ENCODE measurements at regions not wholly inside any gene's neighbourhood (a gene's known extent, or its start where the extent isn't known, plus 50 kb on each side); places are given as distances from the start of the nearest gene placed in this dataset.

GRCh38 chr2:9144617-9145016, 62.0 kb upstream of the ASAP2 start:
- Histone ChIP-seq H3K27ac (ENCODE audit: low read length) (no peak overlapping the region), H3K27me3 (ENCODE audit: low read depth, low read length) (no peaks in the 10 kb centered on the region), H3K4me3 (ENCODE audit: low read depth in 1 of 2, low read length in 2 of 2) (no peak overlapping the region), H3K4me1 (ENCODE audit: control insufficient read depth in 1 of 2, insufficient read depth in 2 of 2, low read length in 2 of 2) (peaks cover 0 to 6% of the 10 kb centered on the region in 2 donors), H3K36me3 (ENCODE audit: control insufficient read depth in 1 of 2, insufficient read depth in 2 of 2, low read length in 2 of 2) (no peaks in the 10 kb centered on the region), H3K9me3 (ENCODE audit: control insufficient read depth in 1 of 2, low read length in 2 of 2) (no peaks in the 10 kb centered on the region)

GRCh38 chr2:9144046-9144445, 62.6 kb upstream of the ASAP2 start:
- Histone ChIP-seq H3K27me3 (ENCODE audit: low read depth, low read length) (no peaks in the 10 kb centered on the region), H3K27ac (ENCODE audit: low read length) (no peak overlapping the region), H3K9me3 (ENCODE audit: control insufficient read depth in 1 of 2, low read length in 2 of 2) (no peaks in the 10 kb centered on the region), H3K4me3 (ENCODE audit: low read depth in 1 of 2, low read length in 2 of 2) (no peak overlapping the region), H3K36me3 (ENCODE audit: control insufficient read depth in 1 of 2, insufficient read depth in 2 of 2, low read length in 2 of 2) (no peaks in the 10 kb centered on the region), H3K4me1 (ENCODE audit: control insufficient read depth in 1 of 2, insufficient read depth in 2 of 2, low read length in 2 of 2) (peaks cover 0 to 6% of the 10 kb centered on the region in 2 donors)

GRCh38 chr2:9143264-9143815, 63.3 kb upstream of the ASAP2 start:
- Histone ChIP-seq H3K9me3 (ENCODE audit: control insufficient read depth in 1 of 2, low read length in 2 of 2) (no peaks in the 10 kb centered on the region), H3K27me3 (ENCODE audit: low read depth, low read length) (no peaks in the 10 kb centered on the region), H3K4me3 (ENCODE audit: low read depth in 1 of 2, low read length in 2 of 2) (peak overlapping the region; percentile 27 to 47), H3K4me1 (ENCODE audit: control insufficient read depth in 1 of 2, insufficient read depth in 2 of 2, low read length in 2 of 2) (peaks cover 0 to 6% of the 10 kb centered on the region in 2 donors), H3K36me3 (ENCODE audit: control insufficient read depth in 1 of 2, insufficient read depth in 2 of 2, low read length in 2 of 2) (no peaks in the 10 kb centered on the region), H3K27ac (ENCODE audit: low read length) (peak overlapping the region; percentile 62)

GRCh38 chr2:9142551-9143263, 63.9 kb upstream of the ASAP2 start:
- Histone ChIP-seq H3K36me3 (ENCODE audit: control insufficient read depth in 1 of 2, insufficient read depth in 2 of 2, low read length in 2 of 2) (no peaks in the 10 kb centered on the region), H3K27me3 (ENCODE audit: low read depth, low read length) (no peaks in the 10 kb centered on the region), H3K4me1 (ENCODE audit: control insufficient read depth in 1 of 2, insufficient read depth in 2 of 2, low read length in 2 of 2) (peaks cover 0 to 6% of the 10 kb centered on the region in 2 donors), H3K4me3 (ENCODE audit: low read depth in 1 of 2, low read length in 2 of 2) (peak overlapping the region; percentile 27 to 47), H3K9me3 (ENCODE audit: control insufficient read depth in 1 of 2, low read length in 2 of 2) (no peaks in the 10 kb centered on the region), H3K27ac (ENCODE audit: low read length) (peak overlapping the region; percentile 62)

- Histone ChIP-seq H3K27me3 (ENCODE audit: low read depth, low read length) (no peaks in the 10 kb centered on the region), H3K4me3 (ENCODE audit: low read depth in 1 of 2, low read length in 2 of 2) (no peak overlapping the region), H3K36me3 (ENCODE audit: control insufficient read depth in 1 of 2, insufficient read depth in 2 of 2, low read length in 2 of 2) (no peaks in the 10 kb centered on the region), H3K9me3 (ENCODE audit: control insufficient read depth in 1 of 2, low read length in 2 of 2) (no peaks in the 10 kb centered on the region), H3K4me1 (ENCODE audit: control insufficient read depth in 1 of 2, insufficient read depth in 2 of 2, low read length in 2 of 2) (peaks cover 0 to 6% of the 10 kb centered on the region in 2 donors), H3K27ac (ENCODE audit: low read length) (no peak overlapping the region)
These were observed 64.7 kb upstream of the ASAP2 start for GRCh38 chr2:9141706-9142460.

- H3K9me3 ChIP-seq (ENCODE audit: control insufficient read depth in 1 of 2, low read length in 2 of 2): no peaks in the 10 kb centered on the region
- no peak overlapping the region for H3K4me3 ChIP-seq (ENCODE audit: low read depth in 1 of 2, low read length in 2 of 2)
- no peak overlapping the region for H3K27ac ChIP-seq (ENCODE audit: low read length)
- H3K36me3 ChIP-seq (ENCODE audit: control insufficient read depth in 1 of 2, insufficient read depth in 2 of 2, low read length in 2 of 2): no peaks in the 10 kb centered on the region
- peaks cover 0 to 6% of the 10 kb centered on the region in 2 donors for H3K4me1 ChIP-seq (ENCODE audit: control insufficient read depth in 1 of 2, insufficient read depth in 2 of 2, low read length in 2 of 2)
- no peaks in the 10 kb centered on the region for H3K27me3 ChIP-seq (ENCODE audit: low read depth, low read length)
These were observed 65.4 kb upstream of the ASAP2 start for GRCh38 chr2:9141091-9141667.

- H3K9me3 ChIP-seq (ENCODE audit: control insufficient read depth in 1 of 2, low read length in 2 of 2): no peaks in the 10 kb centered on the region
- no peak overlapping the region for H3K4me3 ChIP-seq (ENCODE audit: low read depth in 1 of 2, low read length in 2 of 2)
- H3K4me1 ChIP-seq (ENCODE audit: control insufficient read depth in 1 of 2, insufficient read depth in 2 of 2, low read length in 2 of 2): peaks cover 0 to 6% of the 10 kb centered on the region in 2 donors
- no peaks in the 10 kb centered on the region for H3K36me3 ChIP-seq (ENCODE audit: control insufficient read depth in 1 of 2, insufficient read depth in 2 of 2, low read length in 2 of 2)
- no peak overlapping the region for H3K27ac ChIP-seq (ENCODE audit: low read length)
- no peaks in the 10 kb centered on the region for H3K27me3 ChIP-seq (ENCODE audit: low read depth, low read length)
These were observed 66.0 kb upstream of the ASAP2 start for GRCh38 chr2:9140645-9141044.

GRCh38 chr2:9139491-9140443, 66.8 kb upstream of the ASAP2 start:
- H3K4me1 ChIP-seq (ENCODE audit: control insufficient read depth in 1 of 2, insufficient read depth in 2 of 2, low read length in 2 of 2): peaks cover 0 to 6% of the 10 kb centered on the region in 2 donors
- no peaks in the 10 kb centered on the region for H3K27me3 ChIP-seq (ENCODE audit: low read depth, low read length)

GRCh38 chr2:9137379-9138150, 69.0 kb upstream of the ASAP2 start:
- H3K9me3 ChIP-seq (ENCODE audit: control insufficient read depth in 1 of 2, low read length in 2 of 2): peaks cover 0 to 5% of the 10 kb centered on the region in 2 donors
- H3K27ac ChIP-seq (ENCODE audit: low read length): no peak overlapping the region
- no peaks in the 10 kb centered on the region for H3K27me3 ChIP-seq (ENCODE audit: low read depth, low read length)
- peak overlapping the region in 1 of 2 donors; percentile 21 for H3K4me3 ChIP-seq (ENCODE audit: low read depth in 1 of 2, low read length in 2 of 2)
- no peaks in the 10 kb centered on the region for H3K36me3 ChIP-seq (ENCODE audit: control insufficient read depth in 1 of 2, insufficient read depth in 2 of 2, low read length in 2 of 2)
- no peaks in the 10 kb centered on the region for H3K4me1 ChIP-seq (ENCODE audit: control insufficient read depth in 1 of 2, insufficient read depth in 2 of 2, low read length in 2 of 2)

More at GRCh38 chr2:9139491-9140443, 66.8 kb upstream of the ASAP2 start:
- Histone ChIP-seq H3K9me3 (ENCODE audit: control insufficient read depth in 1 of 2, low read length in 2 of 2) (no peaks in the 10 kb centered on the region), H3K27ac (ENCODE audit: low read length) (no peak overlapping the region), H3K36me3 (ENCODE audit: control insufficient read depth in 1 of 2, insufficient read depth in 2 of 2, low read length in 2 of 2) (no peaks in the 10 kb centered on the region), H3K4me3 (ENCODE audit: low read depth in 1 of 2, low read length in 2 of 2) (no peak overlapping the region)

Data from muscle layer of duodenum (tissue), 2 donors.